NCI-H1092 treated with DMSO at 0.1 percent for 48 hours (cell line): ENCODE measurements at regions not wholly inside any gene's neighbourhood (a gene's known extent, or its start where the extent isn't known, plus 50 kb on each side); places are given as distances from the start of the nearest gene placed in this dataset.
"Not testable (repeated sequence)": the region's sequence is repeated elsewhere in the genome, so short reads cannot be mapped to it uniquely, and the experiment has no call there.

Experiments
- DNase-seq: peaks from one replicate; lab custom pipeline; 2025; lab: John Stamatoyannopoulos, UW

DNA sequence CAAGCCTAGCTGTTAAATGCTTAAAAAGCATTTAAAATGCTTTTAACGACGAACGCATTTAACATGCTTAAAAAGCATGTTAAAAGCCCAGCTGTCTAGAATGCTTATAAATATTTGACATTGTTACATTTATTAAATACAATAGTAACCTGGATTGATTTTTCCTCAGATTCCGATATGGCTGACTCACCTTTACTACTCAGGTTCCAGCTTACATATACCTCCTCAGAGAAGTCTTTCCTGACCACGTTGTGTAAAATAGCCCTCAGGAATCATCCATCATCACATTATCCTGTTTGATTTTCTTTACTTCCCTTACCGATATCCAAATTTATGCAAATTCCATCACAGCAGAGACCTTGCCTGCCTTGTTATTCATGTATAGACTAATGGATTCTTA is 51.4 kb downstream of the SLC41A2 start:
- DNase-seq: no peak

DNA sequence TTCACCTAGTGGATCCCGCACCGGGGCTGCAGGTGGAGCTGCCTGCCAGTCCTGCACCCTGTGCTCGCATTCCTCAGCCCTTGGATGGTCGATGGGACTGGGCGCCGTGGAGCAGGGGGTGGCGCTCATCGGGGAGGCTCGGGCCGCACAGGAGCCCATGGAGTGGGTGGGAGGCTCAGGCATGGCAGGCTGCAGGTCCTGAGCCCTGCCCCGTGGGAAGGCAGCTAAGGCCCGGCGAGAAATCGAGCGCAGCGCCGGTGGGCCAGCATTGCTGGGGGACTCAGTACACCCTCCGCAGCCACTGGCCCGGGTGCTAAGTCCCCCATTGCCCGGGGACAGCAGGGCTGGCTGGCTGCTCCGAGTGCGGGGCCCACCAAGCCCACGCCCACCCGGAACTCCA is 52.6 kb downstream of the SLC41A2 start:
- DNase-seq: not testable (repeated sequence)

DNA sequence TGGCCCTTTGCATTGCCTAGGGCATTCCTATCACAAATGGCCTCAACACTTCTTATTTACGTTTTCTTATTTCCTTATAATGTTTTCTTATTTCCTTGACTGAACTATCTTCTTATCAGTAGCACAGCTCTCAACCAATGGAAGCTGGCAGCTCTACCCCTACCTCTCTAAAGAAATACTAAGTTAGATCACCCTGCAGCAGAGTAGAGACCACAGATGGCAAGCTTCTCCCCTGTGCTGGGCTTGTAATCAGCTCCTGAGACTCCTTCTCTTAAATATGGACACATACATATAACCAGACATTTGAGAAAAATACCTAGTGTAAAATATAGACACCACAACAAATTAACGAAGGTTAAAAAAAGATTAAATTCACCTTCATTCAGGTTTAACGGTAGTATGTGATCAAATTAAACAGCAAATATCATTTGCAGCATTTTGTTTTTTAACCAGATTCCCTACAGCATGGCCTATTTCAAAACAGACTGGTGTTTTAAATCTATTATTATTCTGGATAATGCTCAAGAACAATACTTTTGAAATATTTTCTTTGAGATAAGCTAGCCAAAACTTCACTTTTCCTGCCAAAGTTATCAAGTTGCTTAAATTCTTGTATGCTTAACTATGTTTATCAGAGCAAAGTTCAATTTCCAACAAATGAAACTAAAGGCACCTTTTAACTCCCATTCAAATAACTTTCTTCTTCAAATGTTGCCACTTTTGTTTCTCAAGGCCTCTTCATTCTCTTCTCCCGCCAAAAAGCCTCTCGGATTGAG is 54.3 kb downstream of the SLC41A2 start:
- no peak for DNase-seq

DNA sequence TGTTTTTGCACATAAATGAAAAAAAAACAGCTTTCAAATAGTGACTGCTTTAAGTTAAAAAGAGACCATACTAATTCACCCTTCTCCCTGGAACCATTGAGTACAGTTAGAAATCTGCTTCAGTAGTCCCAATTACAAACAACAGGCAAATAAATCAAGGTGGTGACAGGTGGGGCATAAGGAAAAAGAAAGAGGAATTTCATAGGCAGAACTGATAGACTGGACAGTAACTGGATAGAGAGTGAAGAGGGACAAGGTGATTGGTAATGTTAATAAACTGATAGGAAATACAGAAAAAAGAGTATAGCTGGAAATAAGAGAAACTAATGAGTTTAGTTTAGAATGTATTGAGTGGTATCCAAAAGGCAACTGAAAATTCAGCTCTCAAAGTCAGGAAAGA is 56.0 kb downstream of the SLC41A2 start:
- no peak for DNase-seq

DNA sequence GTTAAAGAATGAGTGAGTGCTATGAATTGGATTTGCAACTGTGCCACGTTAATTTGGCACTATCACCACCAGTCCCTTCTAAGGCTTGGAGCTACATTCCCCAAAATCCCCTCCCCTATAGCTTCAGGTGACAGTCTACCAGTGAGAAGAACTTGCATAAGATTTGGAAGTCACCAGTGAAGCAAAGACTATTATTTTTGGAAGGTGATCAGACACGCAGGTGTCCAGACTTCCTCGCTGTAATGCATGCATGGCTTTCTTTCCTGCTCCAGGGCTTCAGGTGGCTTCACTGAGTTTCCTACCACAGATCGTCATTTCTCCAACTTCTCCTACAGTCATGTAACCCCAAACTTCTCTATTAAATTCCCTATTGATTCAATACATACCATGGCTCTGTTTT is 61.4 kb downstream of the SLC41A2 start:
- DNase-seq: no peak

DNA sequence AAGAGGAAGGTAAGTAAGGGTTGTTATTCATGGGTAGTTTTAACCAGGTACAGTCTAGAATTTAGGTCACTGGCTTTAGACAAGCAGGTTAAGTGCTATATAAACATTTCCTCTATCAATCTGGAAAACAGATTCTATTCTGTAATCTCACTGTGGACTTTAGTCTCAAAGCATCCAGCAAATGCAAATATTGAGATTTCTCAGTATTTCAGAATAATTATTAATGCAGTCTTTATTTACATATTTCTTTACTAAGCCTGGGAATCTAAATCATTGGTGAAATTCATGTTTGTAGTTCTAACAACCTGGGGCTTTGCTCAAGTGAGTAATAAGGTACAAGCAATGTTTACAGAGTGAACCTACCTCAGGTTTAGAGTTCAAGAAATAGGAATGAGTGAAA is 61.9 kb downstream of the SLC41A2 start:
- DNase-seq: no peak

DNA sequence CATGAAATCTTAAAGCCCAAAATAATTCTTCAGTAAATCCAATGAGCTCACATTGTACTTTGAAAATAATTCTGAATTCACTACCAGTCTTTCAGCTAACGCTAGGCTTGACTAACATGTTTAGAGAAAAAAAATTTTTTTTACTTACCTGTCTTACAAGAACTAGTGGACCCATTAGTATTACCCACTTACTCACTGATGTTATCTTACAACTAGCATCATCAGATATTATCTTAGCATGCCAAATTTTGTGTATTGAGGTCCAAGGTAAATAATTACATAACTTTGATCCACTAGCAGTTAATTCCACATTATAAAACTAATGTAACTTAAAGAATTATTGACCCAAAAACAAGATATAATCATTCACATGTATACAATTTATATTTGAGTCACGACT is 62.7 kb downstream of the SLC41A2 start:
- DNase-seq: no peak

DNA sequence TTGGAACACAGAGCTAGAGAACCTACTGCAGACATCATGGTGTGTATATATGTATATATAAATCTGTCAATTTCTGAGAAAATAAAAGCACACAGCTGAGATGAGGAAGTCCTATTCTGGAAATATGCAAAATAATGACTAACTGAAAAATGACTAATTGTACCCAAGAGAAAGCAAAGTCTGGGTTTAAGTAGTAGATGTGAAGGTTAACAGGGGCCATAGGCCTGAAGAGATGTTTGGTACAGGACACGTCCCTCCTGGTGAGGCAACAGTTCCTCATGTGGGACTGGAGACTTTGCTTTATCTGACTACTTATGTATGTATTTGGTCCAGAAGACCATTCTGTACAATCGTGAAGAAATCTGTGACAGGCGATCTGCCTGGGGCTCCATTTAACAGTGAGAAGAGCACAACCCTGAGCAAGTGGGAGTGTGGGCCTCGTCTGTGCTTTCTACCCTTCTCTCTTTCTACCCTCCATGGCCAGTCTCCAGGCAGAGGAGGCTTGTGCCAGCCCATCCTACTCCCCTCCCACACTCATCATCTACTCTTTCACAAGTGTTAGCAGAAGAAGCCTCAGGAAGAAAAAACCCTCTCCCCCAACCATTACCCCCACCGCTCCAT is 67.5 kb downstream of the SLC41A2 start:
- no peak for DNase-seq

DNA sequence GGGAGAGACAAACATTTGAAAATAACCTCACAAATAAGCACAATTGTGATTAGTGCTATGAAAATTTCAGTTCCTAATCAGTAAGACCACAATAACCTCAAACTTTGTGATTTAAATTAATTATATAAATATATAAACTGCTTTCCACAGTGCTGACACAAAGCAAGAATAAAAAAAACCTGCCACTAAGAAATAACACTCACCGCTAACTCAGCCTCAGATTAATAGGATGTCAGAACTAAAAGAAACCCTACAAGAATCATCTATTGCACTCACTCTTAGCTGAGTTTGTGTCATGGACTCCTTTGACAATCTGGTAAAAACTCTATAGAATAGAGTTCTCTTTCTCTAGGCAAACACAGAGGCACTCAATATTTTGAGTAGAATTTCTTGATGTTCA is 68.4 kb downstream of the SLC41A2 start:
- no peak for DNase-seq

DNA sequence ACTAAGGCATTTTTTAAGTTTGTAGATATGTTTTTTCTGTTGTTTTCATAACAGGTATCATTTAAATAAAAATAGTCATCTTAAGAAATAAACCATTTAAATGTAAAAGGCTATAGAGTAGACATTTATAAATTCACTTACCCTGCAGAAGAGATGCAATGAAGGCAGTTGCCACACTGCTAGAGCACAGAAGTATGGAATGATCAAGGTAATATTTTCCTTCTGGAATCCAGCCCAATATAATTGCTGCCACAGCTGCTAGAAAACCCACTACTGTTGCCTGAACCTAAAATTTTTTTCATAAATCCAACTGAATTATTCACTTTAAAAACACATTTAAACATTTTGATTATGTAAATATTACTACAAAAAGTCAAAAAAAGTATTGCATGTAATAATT is 69.2 kb downstream of the SLC41A2 start:
- DNase-seq: peak; percentile 1

DNA sequence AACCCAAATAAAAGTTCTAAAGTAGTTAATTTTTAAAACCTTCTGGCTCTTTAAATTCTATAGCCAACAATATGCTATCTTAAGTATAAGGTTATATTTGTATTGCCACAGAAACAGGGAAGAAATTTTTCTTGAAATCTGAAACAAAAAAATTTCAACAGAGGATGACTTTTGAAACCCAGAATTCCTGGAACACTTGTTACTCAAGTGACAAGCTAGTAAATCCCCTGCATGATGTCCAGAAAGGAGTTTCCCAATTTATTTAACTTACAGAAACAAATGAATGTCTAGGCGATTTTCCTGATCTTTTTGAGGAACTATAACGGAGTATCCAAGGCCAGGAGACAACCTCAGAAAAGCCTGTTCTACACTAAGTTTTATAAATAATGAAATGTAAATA is 69.6 kb downstream of the SLC41A2 start:
- DNase-seq: no peak

DNA sequence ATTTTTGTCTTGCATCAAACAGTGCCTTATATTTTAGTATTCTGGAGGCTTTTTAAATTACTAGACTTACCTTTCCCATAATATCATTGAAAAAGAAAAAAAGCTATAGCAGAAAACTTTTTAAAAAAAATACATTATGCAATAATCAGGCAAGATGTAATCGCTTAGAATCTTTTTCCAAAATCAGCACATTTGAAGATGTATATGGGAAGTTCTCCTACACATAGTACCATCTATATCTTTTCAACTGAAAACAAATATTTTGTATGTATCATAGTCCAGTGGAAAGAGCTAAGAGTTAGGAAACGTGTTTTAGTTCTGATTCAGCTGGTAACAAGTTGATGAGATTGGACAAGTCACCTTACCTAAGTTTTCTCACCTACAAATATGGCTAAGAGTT is 70.6 kb downstream of the SLC41A2 start:
- no peak for DNase-seq

DNA sequence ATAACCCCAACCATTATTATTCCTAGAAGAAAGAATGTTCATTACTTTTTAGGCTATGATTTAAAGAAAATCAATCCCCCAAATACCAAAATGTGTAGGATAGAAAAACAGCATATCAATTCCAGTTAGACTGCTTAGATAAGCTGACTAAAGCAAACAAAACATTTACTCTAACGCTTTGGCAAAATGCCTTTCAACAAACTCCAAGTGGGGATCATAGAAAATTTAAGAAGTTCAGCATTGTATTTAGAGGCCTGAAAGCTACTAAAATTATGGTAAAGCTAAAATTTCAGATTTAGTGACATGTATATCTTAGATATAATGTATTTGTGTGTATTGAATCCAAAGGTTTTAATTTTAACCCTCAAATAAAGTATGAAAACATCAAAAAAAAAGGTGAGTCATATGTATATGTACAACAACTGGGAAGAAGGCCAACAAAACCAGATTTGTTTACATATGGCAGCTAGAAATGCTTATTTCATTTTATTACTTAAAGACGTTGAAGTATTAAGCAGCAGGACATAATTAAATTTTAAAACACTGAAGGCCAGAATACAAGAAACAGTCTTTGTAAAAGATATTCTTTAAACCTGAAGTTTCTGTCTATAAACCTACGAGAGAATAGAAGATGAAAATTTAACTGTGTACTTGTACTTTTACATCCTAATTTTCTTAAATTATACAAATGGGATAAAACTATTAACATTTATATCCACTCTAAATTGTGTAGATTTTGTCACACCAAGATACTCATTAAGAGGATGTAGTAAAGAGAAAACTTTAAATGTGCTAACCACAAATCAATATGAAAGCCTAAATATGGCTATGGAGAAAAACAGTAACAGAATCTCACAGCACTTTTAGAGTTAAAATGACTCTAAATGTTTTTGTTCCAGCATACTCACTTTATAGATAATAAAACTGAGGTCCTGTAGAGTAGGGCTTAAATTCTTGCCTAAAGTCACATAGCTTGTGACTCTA is 71.4 kb downstream of the SLC41A2 start:
- DNase-seq: peak; percentile 22

DNA sequence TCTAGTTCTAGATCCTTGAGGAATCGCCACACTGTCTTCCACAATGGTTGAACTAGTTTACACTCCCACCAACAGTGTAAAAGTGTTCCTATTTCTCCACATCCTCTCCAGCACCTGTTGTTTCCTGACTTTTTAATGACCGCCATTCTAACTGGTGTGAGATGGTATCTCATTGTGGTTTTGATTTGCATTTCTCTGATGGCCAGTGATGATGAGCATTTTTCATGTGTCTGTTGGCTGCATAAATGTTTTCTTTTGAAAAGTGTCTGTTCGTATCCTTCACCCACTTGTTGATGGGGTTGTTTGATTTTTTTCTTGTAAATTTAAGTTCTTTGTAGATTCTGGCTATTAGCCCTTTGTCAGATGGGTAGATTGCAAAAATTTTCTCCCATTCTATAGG is 79.2 kb downstream of the SLC41A2 start:
- DNase-seq: not testable (repeated sequence)

DNA sequence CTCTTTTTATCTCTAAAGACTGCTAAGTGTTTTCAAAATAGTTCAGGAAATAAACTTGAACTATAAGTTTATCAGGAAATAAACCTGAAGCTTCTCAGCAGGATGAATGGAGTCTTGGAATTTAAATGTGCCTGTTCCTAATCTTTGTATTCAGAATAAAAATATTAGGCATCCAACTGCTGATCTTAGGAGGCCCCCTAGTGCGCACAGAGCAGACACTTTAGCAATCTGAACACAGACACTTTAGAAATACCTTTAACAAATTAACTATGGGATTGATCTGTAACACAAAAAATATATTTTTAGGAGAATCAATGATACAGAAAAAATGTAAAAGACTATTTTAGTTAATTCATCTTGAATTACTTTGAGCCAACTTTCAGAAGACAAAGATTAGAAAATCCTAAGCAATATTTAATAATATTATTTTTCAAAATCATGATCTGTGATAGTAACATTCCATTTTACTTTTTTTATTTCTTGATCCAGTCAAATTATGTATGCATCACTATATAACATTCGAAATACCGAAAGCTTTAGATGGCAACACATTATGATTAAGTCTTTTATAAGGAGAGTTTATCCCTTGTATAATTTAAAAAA is 80.9 kb downstream of the SLC41A2 start:
- peak; percentile 4 for DNase-seq

DNA sequence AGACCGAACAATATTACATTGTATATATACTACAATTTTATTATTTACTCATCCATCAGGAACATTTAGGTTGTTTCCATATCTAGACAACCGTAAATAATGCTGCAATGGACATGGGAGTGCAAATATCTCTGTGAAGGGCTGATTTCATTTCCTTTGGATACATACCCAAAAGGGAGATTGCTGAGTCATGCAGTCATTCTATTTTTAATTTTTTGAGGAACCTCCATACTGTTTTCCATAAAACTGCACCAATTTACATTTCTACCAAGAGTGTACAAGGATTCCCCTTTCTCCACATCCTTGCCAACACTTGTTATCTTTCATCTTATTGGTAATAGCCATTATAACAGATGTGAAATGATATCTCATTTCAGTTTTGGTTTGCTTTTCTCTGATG is 84.7 kb downstream of the SLC41A2 start:
- DNase-seq: no peak

DNA sequence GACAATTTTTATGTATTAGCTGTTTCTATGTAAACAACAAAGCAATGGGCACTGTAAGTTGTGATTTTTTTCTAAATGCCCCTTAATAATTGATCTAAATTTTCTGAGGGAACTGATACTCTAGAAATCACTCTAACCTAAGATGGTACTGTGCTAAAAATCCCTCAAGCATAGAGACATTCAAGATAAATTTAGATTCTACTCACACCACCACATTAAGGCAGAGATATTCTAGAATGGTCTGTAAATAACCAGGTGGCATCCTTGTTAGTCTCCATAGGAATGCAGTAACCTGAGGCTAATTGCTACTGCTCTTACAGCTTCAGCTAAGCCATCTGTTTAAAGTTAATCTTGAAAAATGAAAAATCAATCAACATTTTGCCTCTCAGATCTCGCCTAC is 87.3 kb downstream of the SLC41A2 start:
- DNase-seq: no peak

DNA sequence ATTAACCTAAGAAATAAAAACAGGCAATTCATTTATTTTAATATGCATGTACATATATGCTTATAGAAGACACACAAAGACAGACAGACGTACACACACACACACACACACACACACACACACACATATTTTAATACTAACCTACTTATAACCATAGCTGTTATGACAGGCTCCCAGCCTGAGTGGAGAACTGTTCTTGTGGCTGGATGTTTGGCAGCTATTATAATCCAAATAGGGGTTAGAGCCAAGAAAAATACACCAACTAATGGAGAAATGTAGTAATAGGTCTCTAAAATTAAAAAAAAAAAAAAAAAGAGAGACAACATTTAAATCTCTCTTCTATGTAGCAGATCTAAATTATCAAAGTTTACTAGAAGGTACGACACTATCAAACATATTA is 91.8 kb downstream of the SLC41A2 start:
- DNase-seq: no peak

DNA sequence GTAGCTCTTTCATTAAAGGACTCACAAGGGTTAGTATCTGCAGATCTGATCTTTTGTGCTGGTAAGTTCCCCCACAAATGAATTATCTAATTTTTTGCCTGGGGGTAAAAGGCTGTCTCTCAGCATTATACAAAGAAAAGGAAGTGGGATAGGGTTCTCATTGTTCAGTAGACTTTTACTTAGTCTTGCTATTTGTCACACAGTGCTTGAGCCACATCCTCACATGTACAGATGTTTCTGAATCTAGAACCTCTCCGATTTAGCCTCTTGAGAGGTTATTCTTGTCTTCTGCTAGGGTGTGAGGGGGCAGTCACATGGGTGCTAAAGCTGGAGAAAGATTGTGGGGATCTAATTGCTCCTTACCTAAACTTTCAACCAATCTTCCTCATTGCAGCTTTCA is 93.0 kb downstream of the SLC41A2 start:
- no peak for DNase-seq

DNA sequence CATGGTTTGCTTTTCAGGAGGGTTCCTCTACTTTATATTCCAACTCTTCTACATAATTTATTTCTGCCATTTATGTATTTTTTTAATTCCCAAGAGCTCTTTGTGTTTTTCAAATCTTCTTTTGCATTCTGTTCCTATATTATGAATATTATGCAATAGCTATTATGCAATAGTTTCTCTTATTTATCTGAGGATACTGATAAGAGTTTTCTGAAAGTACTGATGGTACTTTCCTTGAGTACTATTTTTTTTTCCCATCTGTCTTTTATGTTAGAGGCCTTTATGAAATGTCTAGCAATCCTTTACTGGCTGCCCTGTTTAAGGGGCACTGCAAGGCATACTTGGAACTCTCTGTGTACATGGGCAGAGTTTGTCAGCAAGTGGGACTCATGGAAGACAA is 93.4 kb downstream of the SLC41A2 start:
- no peak for DNase-seq

DNA sequence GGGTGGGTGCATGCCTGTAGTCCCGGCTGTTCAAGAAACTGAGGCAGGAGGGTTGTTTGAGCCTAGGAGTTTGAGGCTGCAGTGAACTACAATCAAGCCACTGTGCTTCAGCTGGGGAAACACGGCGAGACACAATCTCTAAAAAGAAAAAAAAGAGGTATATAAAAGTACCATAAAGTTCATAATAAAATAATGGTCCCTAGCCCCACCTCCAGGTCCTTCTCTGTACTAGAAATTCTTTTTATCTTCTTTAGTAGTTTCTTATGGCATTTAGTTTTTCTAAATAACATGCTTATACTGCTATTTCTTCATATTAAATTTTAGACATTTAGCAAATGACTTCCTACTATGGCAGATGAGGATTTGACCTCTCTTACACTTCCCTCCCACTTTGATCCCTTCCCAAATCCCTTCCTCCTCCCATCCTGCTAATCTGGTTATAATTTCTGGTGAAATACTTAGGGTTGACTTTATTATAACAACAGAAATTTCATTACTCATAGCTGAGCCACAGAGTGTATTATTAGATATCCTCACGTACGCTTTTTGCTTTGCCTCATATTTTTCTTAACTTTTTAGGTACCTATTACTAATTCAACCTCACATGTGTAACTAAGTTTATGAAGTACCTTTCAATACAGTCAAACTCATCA is 94.7 kb downstream of the SLC41A2 start:
- DNase-seq: no peak
